H1 (cell line): ENCODE measurements at regions not wholly inside any gene's neighbourhood (a gene's known extent, or its start where the extent isn't known, plus 50 kb on each side); places are given as distances from the start of the nearest gene placed in this dataset.

ENCODE experiments used
- HDAC2 ChIP-seq, 2 experiments: fragments of 300-600 bp in 1 of 2; sonication (generic) in 1 of 2; IDR thresholded peaks; 2 replicates each; pipeline ENCODE4 v1.6.1; 2011 to 2012; ENCODE audit warnings: low read depth in 2 of 2, low read length in 2 of 2, mild to moderate bottlenecking in 2 of 2, moderate library complexity in 2 of 2, borderline replicate concordance in 1 of 2, inconsistent platforms in 1 of 2
- TBP ChIP-seq: IDR thresholded peaks from 2 replicates; pipeline ENCODE4 v1.6.1; 2011; ENCODE audit warnings: low read depth, low read length, improper control_type of control experiment
- TCF12 ChIP-seq: IDR thresholded peaks from 2 replicates; pipeline ENCODE4 v1.6.1; 2011; ENCODE audit warnings: low read depth, mild to moderate bottlenecking, low read length
- TF ChIP-seq, protein P1 (sequence below): IDR thresholded peaks from 2 replicates; pipeline ENCODE4 v1.6.1; 2011; ENCODE audit warnings: low read depth, mild to moderate bottlenecking, low read length; ENCODE audit not compliant: insufficient read depth

DNA sequence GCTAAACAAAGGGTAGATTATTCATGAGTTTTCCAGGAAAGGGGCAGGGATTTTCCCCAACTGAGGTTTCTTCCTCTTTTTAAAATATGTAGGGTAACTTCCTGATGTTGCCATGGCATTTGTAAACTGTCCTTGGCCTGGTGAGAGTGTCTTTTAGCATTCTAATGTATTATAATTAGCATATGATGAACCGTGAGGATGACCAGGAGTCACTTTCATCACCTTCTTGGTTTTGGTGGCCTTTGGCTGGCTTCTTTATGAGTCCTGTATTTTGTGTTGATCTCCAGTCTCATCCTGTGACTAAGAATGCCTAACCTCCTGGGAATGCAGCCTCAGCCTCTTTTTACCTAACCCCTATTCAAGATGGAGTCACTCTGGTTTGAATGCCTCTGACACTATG is 391.0 kb upstream of the LINC00305 start (continued):
- TF ChIP-seq HDAC2 (IDR thresholded peaks at IDR 0.05; ENCODE audit: borderline replicate concordance in 1 of 2, low read depth in 2 of 2, low read length in 2 of 2), result no peak
- no peak for TF ChIP-seq TBP
- TF ChIP-seq, protein P1, sequence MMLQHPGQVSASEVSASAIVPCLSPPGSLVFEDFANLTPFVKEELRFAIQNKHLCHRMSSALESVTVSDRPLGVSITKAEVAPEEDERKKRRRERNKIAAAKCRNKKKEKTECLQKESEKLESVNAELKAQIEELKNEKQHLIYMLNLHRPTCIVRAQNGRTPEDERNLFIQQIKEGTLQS, result no peak
- no peak for TF ChIP-seq TCF12
